ENCODE measurements at regions not wholly inside any gene's neighbourhood (a gene's known extent, or its start where the extent isn't known, plus 50 kb on each side); places are given as distances from the start of the nearest gene placed in this dataset.

DNA sequence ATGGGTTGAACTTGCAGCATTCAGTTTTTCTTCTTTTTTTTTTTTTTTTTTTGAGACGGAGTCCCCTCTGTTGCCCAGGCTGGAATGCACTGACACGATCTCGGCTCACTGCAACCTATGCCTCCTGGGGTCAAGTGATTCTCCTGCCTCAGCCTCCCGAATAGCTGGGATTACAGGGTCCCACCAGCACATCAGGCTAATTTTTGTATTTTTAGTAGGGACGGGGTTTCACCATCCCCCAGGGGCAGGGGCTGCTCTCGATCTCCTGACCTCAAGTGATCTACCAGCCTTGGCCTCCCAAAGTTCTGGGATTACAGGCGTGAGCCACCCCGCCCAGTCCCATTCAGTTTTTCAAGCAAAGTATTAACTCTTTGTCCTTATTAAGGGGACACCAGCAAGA lies 117.6 kb upstream of the PRSS16 start:
- TF ChIP-seq, protein P1, sequence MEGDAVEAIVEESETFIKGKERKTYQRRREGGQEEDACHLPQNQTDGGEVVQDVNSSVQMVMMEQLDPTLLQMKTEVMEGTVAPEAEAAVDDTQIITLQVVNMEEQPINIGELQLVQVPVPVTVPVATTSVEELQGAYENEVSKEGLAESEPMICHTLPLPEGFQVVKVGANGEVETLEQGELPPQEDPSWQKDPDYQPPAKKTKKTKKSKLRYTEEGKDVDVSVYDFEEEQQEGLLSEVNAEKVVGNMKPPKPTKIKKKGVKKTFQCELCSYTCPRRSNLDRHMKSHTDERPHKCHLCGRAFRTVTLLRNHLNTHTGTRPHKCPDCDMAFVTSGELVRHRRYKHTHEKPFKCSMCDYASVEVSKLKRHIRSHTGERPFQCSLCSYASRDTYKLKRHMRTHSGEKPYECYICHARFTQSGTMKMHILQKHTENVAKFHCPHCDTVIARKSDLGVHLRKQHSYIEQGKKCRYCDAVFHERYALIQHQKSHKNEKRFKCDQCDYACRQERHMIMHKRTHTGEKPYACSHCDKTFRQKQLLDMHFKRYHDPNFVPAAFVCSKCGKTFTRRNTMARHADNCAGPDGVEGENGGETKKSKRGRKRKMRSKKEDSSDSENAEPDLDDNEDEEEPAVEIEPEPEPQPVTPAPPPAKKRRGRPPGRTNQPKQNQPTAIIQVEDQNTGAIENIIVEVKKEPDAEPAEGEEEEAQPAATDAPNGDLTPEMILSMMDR (IDR thresholded peaks at IDR 0.05): no peak
- no peak for TF ChIP-seq POLR2A (IDR thresholded peaks at IDR 0.05)

All from adrenal gland (tissue), 5 donors.